Loucy (cell line): ENCODE measurements at regions not wholly inside any gene's neighbourhood (a gene's known extent, or its start where the extent isn't known, plus 50 kb on each side); places are given as distances from the start of the nearest gene placed in this dataset.

ENCODE experiments used
- H2AFZ ChIP-seq: fragments of 200-600 bp; sonication (generic); 2 replicates; pipeline ENCODE4 v1.6.0; 2016; ENCODE audit warnings: antibody characterized with exemption, mild to moderate bottlenecking, low read length, moderate library complexity
- H3F3A ChIP-seq: fragments of 200-600 bp; 2 replicates; pipeline ENCODE4 v1.6.0; 2016; ENCODE audit warnings: antibody characterized with exemption, low read depth, mild to moderate bottlenecking
- H3K27me3 ChIP-seq: fragments of 200-600 bp; sonication (generic); 2 replicates; pipeline ENCODE4 v1.6.1; 2014; ENCODE audit warnings: low read length, mild to moderate bottlenecking; ENCODE audit not compliant: insufficient read depth, poor library complexity, severe bottlenecking
- H3K36me3 ChIP-seq: fragments of 200-600 bp; sonication (generic); 2 replicates; pipeline ENCODE4 v1.6.1; 2016; ENCODE audit warnings: low read length; ENCODE audit not compliant: insufficient read depth
- H3K4me1 ChIP-seq: fragments of 200-600 bp; sonication (generic); 2 replicates; pipeline ENCODE4 v1.5.1; 2014; ENCODE audit warnings: low read length, mild to moderate bottlenecking; ENCODE audit not compliant: insufficient read depth, poor library complexity, severe bottlenecking
- H3K4me2 ChIP-seq: fragments of 200-600 bp; sonication (generic); 2 replicates; pipeline ENCODE4 v1.6.0; 2014; ENCODE audit warnings: antibody characterized with exemption, low read length, low read depth, mild to moderate bottlenecking; ENCODE audit not compliant: poor library complexity, severe bottlenecking
- H3K4me3 ChIP-seq: fragments of 200-600 bp; sonication (generic); 2 replicates; pipeline ENCODE4 v1.5.1; 2014; ENCODE audit warnings: low read length, mild to moderate bottlenecking, mixed read lengths; ENCODE audit not compliant: poor library complexity, severe bottlenecking
- H3K79me2 ChIP-seq: fragments of 200-600 bp; sonication (generic); 2 replicates; pipeline ENCODE4 v1.6.1; 2014; ENCODE audit warnings: low read length; ENCODE audit not compliant: insufficient read depth
- H3K9ac ChIP-seq: fragments of 200-600 bp; sonication (generic); 2 replicates; pipeline ENCODE4 v1.6.0; 2014; ENCODE audit warnings: mild to moderate bottlenecking, low read depth, low read length, moderate library complexity; ENCODE audit not compliant: poor library complexity, severe bottlenecking
- H3K9me2 ChIP-seq: fragments of 200-600 bp; sonication (generic); replicated peaks from 2 replicates; pipeline ENCODE4 v1.6.1; 2016; ENCODE audit warnings: low read depth, low read length, mixed read lengths
- H3K9me3 ChIP-seq: fragments of 200-600 bp; sonication (generic); 2 replicates; pipeline ENCODE4 v1.6.1; 2014; ENCODE audit warnings: mild to moderate bottlenecking, antibody characterized with exemption, low read length, low read depth; ENCODE audit not compliant: insufficient read depth
- H4K20me1 ChIP-seq: fragments of 200-600 bp; sonication (generic); 2 replicates; pipeline ENCODE4 v1.6.0; 2014; ENCODE audit warnings: antibody characterized with exemption, low read length, mild to moderate bottlenecking; ENCODE audit not compliant: insufficient read depth, poor library complexity, severe bottlenecking
- EZH2phosphoT487 ChIP-seq: fragments of 200-600 bp; IDR thresholded peaks from 2 replicates; pipeline ENCODE4 v1.6.1; 2018; ENCODE audit warnings: antibody characterized with exemption, mild to moderate bottlenecking, moderate library complexity, borderline replicate concordance
- TF ChIP-seq, protein P1 (sequence below): fragments of 200-600 bp; sonication (generic); conservative IDR thresholded peaks from 2 replicates; pipeline ENCODE4 v1.5.1; 2014; ENCODE audit warnings: mild to moderate bottlenecking, antibody characterized with exemption, low read length

DNA sequence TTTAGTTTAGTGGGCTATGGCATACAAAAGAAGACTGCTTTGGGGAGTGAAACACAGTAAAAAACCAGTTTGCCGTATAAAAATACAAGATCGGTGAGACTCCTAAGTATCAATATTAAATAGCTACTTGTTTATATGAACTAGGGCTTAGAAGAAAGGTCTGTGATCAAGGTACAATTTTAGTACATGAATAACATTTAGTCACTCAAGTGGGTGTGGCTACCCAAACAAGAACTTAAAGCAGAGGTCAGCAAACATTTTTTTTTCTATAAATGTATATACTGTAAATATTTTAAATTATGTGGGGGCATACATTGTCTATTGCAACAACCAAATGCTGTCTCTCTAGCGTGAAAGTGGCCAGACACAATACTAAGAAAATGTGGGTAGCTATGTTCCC, 1452.5 kb upstream of the NUDT12 start:
- Histone ChIP-seq H3K9ac (no peak overlapping the region), H3F3A (no peaks in the 10 kb centered on the region), H3K79me2 (no peaks in the 10 kb centered on the region), H3K27me3 (no peaks in the 10 kb centered on the region), H3K4me2 (no peak overlapping the region), H3K9me2 (no peaks in the 10 kb centered on the region), H3K4me1 (no peaks in the 10 kb centered on the region), H3K36me3 (no peaks in the 10 kb centered on the region), H3K9me3 (no peaks in the 10 kb centered on the region), H4K20me1 (no peaks in the 10 kb centered on the region), H3K4me3 (no peak overlapping the region), H2AFZ (no peak overlapping the region)
- TF ChIP-seq, protein P1, sequence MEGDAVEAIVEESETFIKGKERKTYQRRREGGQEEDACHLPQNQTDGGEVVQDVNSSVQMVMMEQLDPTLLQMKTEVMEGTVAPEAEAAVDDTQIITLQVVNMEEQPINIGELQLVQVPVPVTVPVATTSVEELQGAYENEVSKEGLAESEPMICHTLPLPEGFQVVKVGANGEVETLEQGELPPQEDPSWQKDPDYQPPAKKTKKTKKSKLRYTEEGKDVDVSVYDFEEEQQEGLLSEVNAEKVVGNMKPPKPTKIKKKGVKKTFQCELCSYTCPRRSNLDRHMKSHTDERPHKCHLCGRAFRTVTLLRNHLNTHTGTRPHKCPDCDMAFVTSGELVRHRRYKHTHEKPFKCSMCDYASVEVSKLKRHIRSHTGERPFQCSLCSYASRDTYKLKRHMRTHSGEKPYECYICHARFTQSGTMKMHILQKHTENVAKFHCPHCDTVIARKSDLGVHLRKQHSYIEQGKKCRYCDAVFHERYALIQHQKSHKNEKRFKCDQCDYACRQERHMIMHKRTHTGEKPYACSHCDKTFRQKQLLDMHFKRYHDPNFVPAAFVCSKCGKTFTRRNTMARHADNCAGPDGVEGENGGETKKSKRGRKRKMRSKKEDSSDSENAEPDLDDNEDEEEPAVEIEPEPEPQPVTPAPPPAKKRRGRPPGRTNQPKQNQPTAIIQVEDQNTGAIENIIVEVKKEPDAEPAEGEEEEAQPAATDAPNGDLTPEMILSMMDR: no peak
- TF ChIP-seq EZH2phosphoT487: no peak

DNA sequence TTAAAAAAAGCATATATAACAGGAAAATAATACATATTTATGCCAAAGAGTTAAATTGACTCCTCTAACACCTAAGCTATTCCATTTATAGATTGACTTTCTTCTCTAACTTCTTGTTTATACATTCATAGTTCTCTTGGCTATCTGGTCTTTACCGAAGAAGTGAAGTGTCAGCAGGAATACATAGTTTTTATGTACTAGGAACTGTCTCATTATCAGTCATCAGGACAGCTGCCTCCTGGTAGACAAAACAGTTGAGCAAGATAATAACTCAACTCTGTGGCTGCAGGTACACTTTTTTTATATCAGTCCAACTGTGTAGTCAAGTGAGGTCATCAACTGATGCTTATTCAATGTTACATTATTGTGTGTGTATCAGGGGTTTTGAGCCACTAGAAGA, 1436.0 kb upstream of the NUDT12 start:
- H3K4me3 ChIP-seq: no peak overlapping the region
- no peaks in the 10 kb centered on the region for H4K20me1 ChIP-seq
- no peak overlapping the region for H3K9ac ChIP-seq
- H3K9me2 ChIP-seq: no peaks in the 10 kb centered on the region
- no peak for TF ChIP-seq EZH2phosphoT487
- TF ChIP-seq, protein P1: no peak
- H3K27me3 ChIP-seq: no peaks in the 10 kb centered on the region
- no peak overlapping the region for H3K4me2 ChIP-seq
- H2AFZ ChIP-seq: no peak overlapping the region
- H3K36me3 ChIP-seq: no peaks in the 10 kb centered on the region
- no peaks in the 10 kb centered on the region for H3F3A ChIP-seq
- no peaks in the 10 kb centered on the region for H3K9me3 ChIP-seq
- H3K4me1 ChIP-seq: no peaks in the 10 kb centered on the region
- H3K79me2 ChIP-seq: no peaks in the 10 kb centered on the region

- Histone ChIP-seq H3K9me2 (no peaks in the 10 kb centered on the region), H3K79me2 (no peaks in the 10 kb centered on the region), H3K9me3 (no peaks in the 10 kb centered on the region), H4K20me1 (no peaks in the 10 kb centered on the region), H3F3A (no peaks in the 10 kb centered on the region), H3K4me3 (no peak overlapping the region), H2AFZ (no peak overlapping the region), H3K4me2 (no peak overlapping the region), H3K27me3 (no peaks in the 10 kb centered on the region), H3K4me1 (no peaks in the 10 kb centered on the region), H3K9ac (no peak overlapping the region), H3K36me3 (no peaks in the 10 kb centered on the region)
- TF ChIP-seq EZH2phosphoT487: no peak
- TF ChIP-seq, protein P1: no peak
Measured at GRCh38 chr5:104998169-104998568, 1435.6 kb upstream of the NUDT12 start.
